Gastrocnemius medialis (tissue), 4 donors: ENCODE measurements at regions not wholly inside any gene's neighbourhood (a gene's known extent, or its start where the extent isn't known, plus 50 kb on each side); places are given as distances from the start of the nearest gene placed in this dataset.

Experiments used
- ATAC-seq, 2 donors: fragments of 150-250 bp; one replicate each; pipeline ENCODE4 v1.9.1; 2016
- DNase-seq, 2 donors: peaks; one replicate each; pipeline ENCODE4 v3.0.0-alpha.2; 2019
- H3K27ac ChIP-seq, 4 donors: fragments of 200-600 bp; sonication (generic); 1 replicate in 1 of 4; 2 replicates in 3 of 4; pipeline ENCODE4 v1.5.1; 2016 to 2018; ENCODE audit warnings: mild to moderate bottlenecking in 2 of 4, moderate library complexity in 1 of 4
- H3K27me3 ChIP-seq, 3 donors: fragments of 200-600 bp; sonication (generic) in 2 of 3; 1 replicate in 1 of 3; 2 replicates in 2 of 3; pipeline versions ENCODE4 v1.5.1 to v1.6.0; 2016 to 2019; ENCODE audit warnings: mild to moderate bottlenecking in 1 of 3, moderate library complexity in 1 of 3
- H3K36me3 ChIP-seq, 2 donors: fragments of 200-600 bp; sonication (generic) in 1 of 2; one replicate each; pipeline ENCODE4 v1.5.1; 2017 to 2018
- H3K4me1 ChIP-seq, 2 donors: fragments of 200-600 bp; sonication (generic) in 1 of 2; one replicate each; pipeline ENCODE4 v1.5.1; 2016 to 2017; ENCODE audit warnings: mild to moderate bottlenecking in 2 of 2
- H3K4me3 ChIP-seq, 4 donors: fragments of 200-600 bp; sonication (generic) in 3 of 4; 1 replicate in 1 of 4; 2 replicates in 3 of 4; pipeline ENCODE4 v1.5.1; 2016 to 2019; ENCODE audit warnings: mild to moderate bottlenecking in 2 of 4
- H3K9me3 ChIP-seq, 3 donors: fragments of 200-600 bp; sonication (generic) in 2 of 3; 1 replicate in 1 of 3; 2 replicates in 2 of 3; pipeline ENCODE4 v1.5.1; 2016 to 2019
- CTCF ChIP-seq, 5 experiments: fragments of 450-650 bp in 3 of 5; fragments of 200-600 bp in 2 of 5; sonication (generic) in 2 of 5; IDR thresholded peaks in 4 of 5; conservative IDR thresholded peaks in 1 of 5; 1 replicate in 4 of 5; 2 replicates in 1 of 5; pipeline ENCODE4 v1.5.1; 2016 to 2019; ENCODE audit warnings: antibody characterized with exemption in 5 of 5, mild to moderate bottlenecking in 3 of 5, moderate library complexity in 3 of 5
- POLR2A ChIP-seq, 2 donors: fragments of 450-650 bp; IDR thresholded peaks; one replicate each; pipeline ENCODE4 v1.6.1; 2017; ENCODE audit warnings: antibody characterized with exemption in 2 of 2, mild to moderate bottlenecking in 2 of 2, moderate library complexity in 2 of 2
- in situ Hi-C, 4 donors: fragments of 200-750 bp; cut with MboI; loops; one replicate each; pipeline versions ENCODE4 v1.15.0 to v1.8.0; 2017; ENCODE audit warnings: low sequenced_read_pairs in 4 of 4
- intact Hi-C: fragments of 100-400 bp; cut with DNase I; formaldehyde crosslinking; loops from one replicate; pipeline ENCODE4 v1.15.1; 2023; ENCODE audit warnings: low total_unique reads

GRCh38 chr21:23292292-23292691 is 2294.1 kb downstream of the NCAM2 start:
- TF ChIP-seq POLR2A (IDR thresholded peaks at IDR 0.05) (no peak), CTCF (IDR thresholded peaks at IDR 0.05 in 4 of 5, conservative IDR thresholded peaks at IDR 0.05 in 1 of 5) (no peak)
- intact Hi-C loops: no loop called here
- H3K27ac ChIP-seq: no peak overlapping the region
- no peak overlapping the region for H3K4me3 ChIP-seq
- in situ Hi-C loops: no loop called here
- DNase-seq (no peak), ATAC-seq (no peak)
- no peaks in the 10 kb centered on the region for H3K9me3 ChIP-seq
- H3K27me3 ChIP-seq: no peaks in the 10 kb centered on the region
- no peaks in the 10 kb centered on the region for H3K4me1 ChIP-seq
- no peaks in the 10 kb centered on the region for H3K36me3 ChIP-seq

- no peak overlapping the region for H3K4me3 ChIP-seq
- intact Hi-C loops: no loop called here
- no peak for ATAC-seq
These were observed 2283.7 kb downstream of the NCAM2 start for GRCh38 chr21:23281917-23282316.

GRCh38 chr21:23249760-23250159 is 2251.6 kb downstream of the NCAM2 start:
- no peak for TF ChIP-seq CTCF (IDR thresholded peaks at IDR 0.05 in 4 of 5, conservative IDR thresholded peaks at IDR 0.05 in 1 of 5)
- no peak for TF ChIP-seq POLR2A (IDR thresholded peaks at IDR 0.05)
- DNase-seq: no peak
- Histone ChIP-seq H3K27me3 (no peaks in the 10 kb centered on the region), H3K27ac (no peak overlapping the region), H3K9me3 (no peaks in the 10 kb centered on the region), H3K4me1 (no peaks in the 10 kb centered on the region), H3K36me3 (no peaks in the 10 kb centered on the region), H3K4me3 (no peak overlapping the region)
- in situ Hi-C loops (no loop called here), intact Hi-C loops (no loop called here)
- no peak for ATAC-seq

More at GRCh38 chr21:23281917-23282316, 2283.7 kb downstream of the NCAM2 start:
- no peaks in the 10 kb centered on the region for H3K27me3 ChIP-seq
- DNase-seq: no peak
- no peaks in the 10 kb centered on the region for H3K36me3 ChIP-seq
- no peaks in the 10 kb centered on the region for H3K4me1 ChIP-seq
- no peak overlapping the region for H3K27ac ChIP-seq
- no peaks in the 10 kb centered on the region for H3K9me3 ChIP-seq
- in situ Hi-C loops: no loop called here
- TF ChIP-seq CTCF (IDR thresholded peaks at IDR 0.05 in 4 of 5, conservative IDR thresholded peaks at IDR 0.05 in 1 of 5) (no peak), POLR2A (IDR thresholded peaks at IDR 0.05) (no peak)

GRCh38 chr21:23247334-23247733 is 2249.1 kb downstream of the NCAM2 start:
- Histone ChIP-seq H3K36me3 (no peaks in the 10 kb centered on the region), H3K27ac (no peak overlapping the region), H3K4me3 (no peak overlapping the region), H3K27me3 (no peaks in the 10 kb centered on the region), H3K4me1 (no peaks in the 10 kb centered on the region), H3K9me3 (no peaks in the 10 kb centered on the region)
- DNase-seq: no peak
- TF ChIP-seq POLR2A (IDR thresholded peaks at IDR 0.05) (no peak), CTCF (IDR thresholded peaks at IDR 0.05 in 4 of 5, conservative IDR thresholded peaks at IDR 0.05 in 1 of 5) (no peak)
- intact Hi-C loops: no loop called here
- no peak for ATAC-seq
- in situ Hi-C loops: no loop called here

GRCh38 chr21:23245255-23245654 is 2247.0 kb downstream of the NCAM2 start:
- ATAC-seq (no peak), DNase-seq (no peak)
- Histone ChIP-seq H3K9me3 (no peaks in the 10 kb centered on the region), H3K27me3 (no peaks in the 10 kb centered on the region), H3K27ac (no peak overlapping the region), H3K4me1 (no peaks in the 10 kb centered on the region), H3K36me3 (no peaks in the 10 kb centered on the region), H3K4me3 (no peak overlapping the region)
- in situ Hi-C loops (no loop called here), intact Hi-C loops (no loop called here)
- no peak for TF ChIP-seq POLR2A (IDR thresholded peaks at IDR 0.05)
- TF ChIP-seq CTCF (IDR thresholded peaks at IDR 0.05 in 4 of 5, conservative IDR thresholded peaks at IDR 0.05 in 1 of 5): no peak
